Liver (tissue), 8 donors: ENCODE measurements at regions not wholly inside any gene's neighbourhood (a gene's known extent, or its start where the extent isn't known, plus 50 kb on each side); places are given as distances from the start of the nearest gene placed in this dataset.

Experiments
- DNase-seq: peaks from one replicate; pipeline ENCODE4 v3.0.0-alpha.2; 2017; ENCODE audit warnings: low spot score
- H3K27ac ChIP-seq, 2 donors: one replicate each; pipeline ENCODE4 v1.7.0; 2013; ENCODE audit warnings: inconsistent platforms in 2 of 2, low read length in 2 of 2, control low read depth in 1 of 2, low read depth in 1 of 2, mild to moderate bottlenecking in 1 of 2
- H3K27me3 ChIP-seq, 4 donors: one replicate each; pipeline versions ENCODE4 v1.6.1 to v1.7.0; 2013; ENCODE audit warnings: low read length in 3 of 4, inconsistent platforms in 1 of 4, mild to moderate bottlenecking in 1 of 4, moderate library complexity in 1 of 4; ENCODE audit not compliant: control insufficient read depth in 4 of 4, insufficient read depth in 4 of 4
- H3K36me3 ChIP-seq, 4 donors: one replicate each; pipeline versions ENCODE4 v1.6.1 to v1.7.0; 2013; ENCODE audit warnings: low read length in 3 of 4, mild to moderate bottlenecking in 3 of 4, low read depth in 1 of 4, moderate library complexity in 1 of 4; ENCODE audit not compliant: control insufficient read depth in 4 of 4, insufficient read depth in 3 of 4
- H3K4me1 ChIP-seq, 4 donors: one replicate each; pipeline versions ENCODE4 v1.6.1 to v1.7.0; 2013; ENCODE audit warnings: low read length in 3 of 4, mild to moderate bottlenecking in 3 of 4, moderate library complexity in 1 of 4; ENCODE audit not compliant: control insufficient read depth in 4 of 4, insufficient read depth in 4 of 4
- H3K4me3 ChIP-seq, 3 donors: one replicate each; pipeline versions ENCODE4 v1.6.1 to v1.7.0; 2013; ENCODE audit warnings: low read length in 3 of 3, control low read depth in 1 of 3, low read depth in 1 of 3, mild to moderate bottlenecking in 1 of 3
- H3K9ac ChIP-seq, 2 donors: one replicate each; pipeline ENCODE4 v1.7.0; 2013; ENCODE audit warnings: low read length in 2 of 2, mild to moderate bottlenecking in 2 of 2, moderate library complexity in 2 of 2, control low read depth in 1 of 2, low read depth in 1 of 2
- H3K9me3 ChIP-seq, 4 donors: one replicate each; pipeline versions ENCODE4 v1.6.1 to v1.7.0; 2013; ENCODE audit warnings: low read length in 3 of 4; ENCODE audit not compliant: control insufficient read depth in 4 of 4
- CTCF ChIP-seq: fragments of 150-350 bp; IDR thresholded peaks from 2 replicates; pipeline ENCODE4 v1.5.1; 2017; ENCODE audit warnings: improper control_type of control experiment, low read depth, low read length; ENCODE audit not compliant: missing input control
- FOXA1 ChIP-seq: IDR thresholded peaks from 2 replicates; pipeline ENCODE4 v1.6.1; 2016; ENCODE audit warnings: antibody characterized with exemption
- FOXA2 ChIP-seq: IDR thresholded peaks from 2 replicates; pipeline ENCODE4 v1.6.1; 2016; ENCODE audit warnings: antibody characterized with exemption
- GABPA ChIP-seq, 2 donors: IDR thresholded peaks in 1 of 2; conservative IDR thresholded peaks in 1 of 2; 2 replicates each; pipeline ENCODE4 v1.6.1; 2016; ENCODE audit warnings: antibody characterized with exemption in 2 of 2, mild to moderate bottlenecking in 1 of 2, moderate library complexity in 1 of 2
- HNF4A ChIP-seq, 2 donors: conservative IDR thresholded peaks; 2 replicates each; pipeline ENCODE4 v1.6.1; 2016; ENCODE audit warnings: antibody characterized with exemption in 2 of 2, mild to moderate bottlenecking in 2 of 2
- JUND ChIP-seq, 2 donors: IDR thresholded peaks; 2 replicates each; pipeline ENCODE4 v1.6.1; 2016; ENCODE audit warnings: antibody characterized with exemption in 2 of 2
- MAX ChIP-seq: IDR thresholded peaks from 2 replicates; pipeline ENCODE4 v1.6.1; 2016; ENCODE audit warnings: antibody characterized with exemption
- NR2F2 ChIP-seq: IDR thresholded peaks from 2 replicates; pipeline ENCODE4 v1.6.1; 2016; ENCODE audit warnings: antibody characterized with exemption
- RAD21 ChIP-seq, 2 donors: IDR thresholded peaks; 2 replicates each; pipeline ENCODE4 v1.6.1; 2016; ENCODE audit warnings: antibody characterized with exemption in 2 of 2, mild to moderate bottlenecking in 2 of 2
- REST ChIP-seq: IDR thresholded peaks from 2 replicates; pipeline ENCODE4 v1.6.1; 2016; ENCODE audit warnings: antibody characterized with exemption, mild to moderate bottlenecking
- RXRA ChIP-seq, 2 donors: IDR thresholded peaks; 2 replicates each; pipeline ENCODE4 v1.6.1; 2017 to 2018; ENCODE audit warnings: antibody characterized with exemption in 2 of 2, mild to moderate bottlenecking in 1 of 2
- SP1 ChIP-seq: IDR thresholded peaks from 2 replicates; pipeline ENCODE4 v1.6.1; 2018; ENCODE audit warnings: antibody characterized with exemption, mild to moderate bottlenecking
- TAF1 ChIP-seq: conservative IDR thresholded peaks from 2 replicates; pipeline ENCODE4 v1.6.1; 2016; ENCODE audit warnings: antibody characterized with exemption, mild to moderate bottlenecking
- YY1 ChIP-seq: IDR thresholded peaks from 2 replicates; pipeline ENCODE4 v1.6.1; 2016; ENCODE audit warnings: antibody characterized with exemption, mild to moderate bottlenecking
- ZBTB33 ChIP-seq: IDR thresholded peaks from 2 replicates; pipeline ENCODE4 v1.6.1; 2016; ENCODE audit warnings: antibody characterized with exemption
- WGBS: extraction: QIAGEN DNeasy Blood & Tissue Kit; methylation state at CpG from one replicate; pipeline ENCODE4 v1.1.7; 2013; 5-methylcytosine and 5-hydroxymethylcytosine counted together
- donor health status: healthy.
- donor health status: healthy.
- donor health status: healthy.
- donor health status: healthy.
- donor health status: healthy.

- DNase-seq = no peak
Measured at GRCh38 chr22:48376428-48376827, 1451.2 kb downstream of the BRD1 start.

GRCh38 chr22:48373626-48374173, 1454.0 kb downstream of the BRD1 start:
- no peaks in the 10 kb centered on the region for H3K4me1 ChIP-seq
- peaks cover 0 to 2% (median 0%) of the 10 kb centered on the region in 4 donors for H3K27me3 ChIP-seq
- H3K9me3 ChIP-seq = no peaks in the 10 kb centered on the region
- 76% methylated on average over 12 of the region's 12 CpGs for WGBS
- H3K4me3 ChIP-seq = no peak overlapping the region
- H3K27ac ChIP-seq = no peak overlapping the region
- no peaks in the 10 kb centered on the region for H3K36me3 ChIP-seq
- H3K9ac ChIP-seq = no peak overlapping the region
- no peak for DNase-seq
- no peak for TF ChIP-seq RXRA (IDR thresholded peaks at IDR 0.05)
- TF ChIP-seq FOXA1 = no peak
- TF ChIP-seq FOXA2 = no peak
- TF ChIP-seq CTCF = no peak
- no peak for TF ChIP-seq NR2F2
- no peak for TF ChIP-seq SP1

More at GRCh38 chr22:48376428-48376827, 1451.2 kb downstream of the BRD1 start:
- H3K27me3 ChIP-seq = peaks cover 0 to 4% (median 1%) of the 10 kb centered on the region in 4 donors
- WGBS = 32% methylated on average over 8 of the region's 8 CpGs
- no peaks in the 10 kb centered on the region for H3K4me1 ChIP-seq
- no peaks in the 10 kb centered on the region for H3K9me3 ChIP-seq
- H3K36me3 ChIP-seq = no peaks in the 10 kb centered on the region
- H3K9ac ChIP-seq = no peak overlapping the region
- no peak for TF ChIP-seq NR2F2
- TF ChIP-seq CTCF = no peak
- no peak for TF ChIP-seq SP1
- TF ChIP-seq YY1 = no peak
- no peak for TF ChIP-seq RAD21 (IDR thresholded peaks at IDR 0.05)
- no peak for TF ChIP-seq GABPA (IDR thresholded peaks at IDR 0.05 in 1 of 2, conservative IDR thresholded peaks at IDR 0.05 in 1 of 2)
- TF ChIP-seq TAF1 = no peak
- no peak for TF ChIP-seq FOXA2
- H3K27ac ChIP-seq = no peak overlapping the region
- H3K4me3 ChIP-seq = no peak overlapping the region

- Histone ChIP-seq H3K4me3 (no peak overlapping the region), H3K27me3 (peaks cover 0 to 2% (median 0%) of the 10 kb centered on the region in 4 donors)
- TF ChIP-seq YY1 (no peak), RAD21 (IDR thresholded peaks at IDR 0.05) (no peak), ZBTB33 (no peak), MAX (no peak), NR2F2 (no peak), GABPA (IDR thresholded peaks at IDR 0.05 in 1 of 2, conservative IDR thresholded peaks at IDR 0.05 in 1 of 2) (no peak), RXRA (IDR thresholded peaks at IDR 0.05) (no peak), HNF4A (conservative IDR thresholded peaks at IDR 0.05) (no peak), REST (no peak), JUND (IDR thresholded peaks at IDR 0.05) (no peak), SP1 (no peak)
Measured at GRCh38 chr22:48372390-48372789, 1455.3 kb downstream of the BRD1 start.

More at GRCh38 chr22:48372390-48372789, 1455.3 kb downstream of the BRD1 start:
- Histone ChIP-seq H3K4me1 (no peaks in the 10 kb centered on the region), H3K27ac (no peak overlapping the region), H3K36me3 (no peaks in the 10 kb centered on the region), H3K9ac (no peak overlapping the region), H3K9me3 (no peaks in the 10 kb centered on the region)
- no peak for DNase-seq
- WGBS = 83% methylated on average over 7 of the region's 7 CpGs
